GM12874 (cell line): ENCODE measurements at regions not wholly inside any gene's neighbourhood (a gene's known extent, or its start where the extent isn't known, plus 50 kb on each side); places are given as distances from the start of the nearest gene placed in this dataset.

ENCODE experiments used
- CTCF ChIP-seq: IDR thresholded peaks from 2 replicates; pipeline ENCODE4 v1.5.1; 2011; ENCODE audit warnings: low read depth, mild to moderate bottlenecking, control low read depth, low read length, moderate library complexity; ENCODE audit not compliant: insufficient read depth

DNA sequence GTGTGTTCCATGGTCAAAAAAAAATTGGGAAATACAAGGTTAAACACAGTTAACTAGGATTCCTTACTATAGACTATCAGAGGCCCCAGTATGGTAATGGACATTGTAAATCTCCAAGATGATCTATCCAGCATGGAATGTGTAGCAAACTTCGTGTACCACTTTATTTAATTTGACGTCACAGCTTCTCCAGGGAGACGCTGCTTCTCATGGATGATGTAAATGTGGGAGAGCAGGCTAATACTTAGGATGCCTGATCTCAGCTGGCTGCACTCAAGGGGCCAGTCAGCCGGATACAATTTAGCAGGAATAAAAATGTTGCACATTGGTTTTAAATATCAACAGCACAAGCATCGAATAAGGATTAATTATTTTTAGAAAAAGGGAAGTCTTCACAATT is 111.7 kb upstream of the HPF1 start:
- TF ChIP-seq CTCF: no peak

GRCh38 chr4:169861593-169861992 is 103.8 kb upstream of the HPF1 start:
- no peak for TF ChIP-seq CTCF

DNA sequence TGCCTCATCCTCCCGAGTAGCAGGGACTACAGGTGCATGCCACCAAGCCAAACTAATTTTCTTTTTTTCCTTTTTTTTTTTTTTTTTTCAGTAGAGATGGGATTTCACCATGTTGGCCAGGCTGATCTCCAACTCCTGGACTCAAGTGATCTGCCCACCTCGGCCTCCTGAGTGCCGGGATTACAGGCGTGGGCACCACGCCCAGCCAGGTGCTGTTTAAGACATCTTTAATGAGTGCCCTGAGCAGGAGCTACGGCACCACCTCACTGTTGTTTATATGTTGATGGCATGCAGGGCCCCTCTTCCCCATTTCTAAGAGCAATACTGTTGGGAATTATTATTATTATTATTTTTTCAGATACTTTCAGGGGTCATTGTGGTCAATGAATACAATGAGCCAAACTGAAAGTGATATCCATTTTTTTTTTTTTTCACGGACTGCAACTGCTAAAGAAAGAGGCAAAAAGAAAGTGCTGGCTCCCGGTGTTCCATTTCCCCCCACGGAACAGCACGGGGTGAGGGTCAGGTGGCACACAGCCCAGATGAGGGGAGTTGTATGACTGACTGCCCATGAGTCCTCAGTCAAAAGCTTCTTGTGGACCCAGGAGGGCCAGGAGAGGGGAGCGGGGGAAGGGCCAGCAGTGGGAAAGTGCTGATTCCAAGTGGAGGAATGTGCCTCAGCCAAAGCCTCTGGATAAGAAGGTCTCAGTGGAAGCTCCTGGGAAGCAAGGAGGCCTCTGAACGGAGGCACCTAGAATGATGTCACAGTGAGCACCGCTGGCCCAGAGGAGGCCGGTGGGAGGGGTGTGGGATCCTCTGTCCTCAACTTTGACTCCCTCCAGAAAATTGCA is 101.8 kb upstream of the HPF1 start:
- no peak for TF ChIP-seq CTCF

- no peak for TF ChIP-seq CTCF
Measured at GRCh38 chr4:169854090-169854489, 96.3 kb upstream of the HPF1 start.

GRCh38 chr4:169852481-169852880 is 94.7 kb upstream of the HPF1 start:
- no peak for TF ChIP-seq CTCF

- TF ChIP-seq CTCF: no peak
Measured at GRCh38 chr4:169851750-169852149, 94.0 kb upstream of the HPF1 start.

GRCh38 chr4:169849456-169849855 is 91.7 kb upstream of the HPF1 start:
- no peak for TF ChIP-seq CTCF
